ENCODE measurements at regions not wholly inside any gene's neighbourhood (a gene's known extent, or its start where the extent isn't known, plus 50 kb on each side); places are given as distances from the start of the nearest gene placed in this dataset.

- TF ChIP-seq CTCF (IDR thresholded peaks at IDR 0.05) (no peak), POLR2A (IDR thresholded peaks at IDR 0.05; ENCODE audit: low read depth) (no peak)
Measured at GRCh38 chr17:70437656-70438055, 268.3 kb downstream of the KCNJ2 start.
